Loucy (cell line): ENCODE measurements at regions not wholly inside any gene's neighbourhood (a gene's known extent, or its start where the extent isn't known, plus 50 kb on each side); places are given as distances from the start of the nearest gene placed in this dataset.
"Not testable (repeated sequence)": the region's sequence is repeated elsewhere in the genome, so short reads cannot be mapped to it uniquely, and the experiment has no call there.

ENCODE experiments used
- CTCF ChIP-seq: fragments of 200-600 bp; sonication (generic); conservative IDR thresholded peaks from 2 replicates; pipeline ENCODE4 v1.5.1; 2014; ENCODE audit warnings: mild to moderate bottlenecking, antibody characterized with exemption, low read length
- EZH2phosphoT487 ChIP-seq: fragments of 200-600 bp; IDR thresholded peaks from 2 replicates; pipeline ENCODE4 v1.6.1; 2018; ENCODE audit warnings: antibody characterized with exemption, mild to moderate bottlenecking, moderate library complexity, borderline replicate concordance

DNA sequence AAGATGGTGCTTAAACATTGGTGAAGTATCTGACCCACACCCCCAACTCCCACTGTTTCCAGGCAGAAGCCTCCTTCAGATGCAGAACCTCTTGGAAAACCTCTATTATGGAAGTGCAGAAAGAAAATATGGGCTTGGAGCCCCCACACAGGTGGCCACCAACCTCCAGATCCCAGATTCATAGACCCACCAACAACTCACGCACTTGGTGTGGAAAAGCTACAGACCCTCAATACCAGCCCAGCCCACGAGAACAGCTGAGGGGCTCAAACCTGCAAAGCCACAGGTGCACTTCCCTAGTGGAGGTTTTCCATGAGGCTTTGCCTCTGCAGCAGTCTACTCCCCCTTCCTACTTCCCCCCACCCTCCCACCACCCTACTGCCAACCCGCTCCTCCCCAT is 232.0 kb downstream of the CWH43 start:
- TF ChIP-seq CTCF, EZH2phosphoT487: not testable (repeated sequence)
